Natural killer cell (primary cell): ENCODE measurements at regions not wholly inside any gene's neighbourhood (a gene's known extent, or its start where the extent isn't known, plus 50 kb on each side); places are given as distances from the start of the nearest gene placed in this dataset.

ENCODE experiments used
- ATAC-seq, 3 donors: fragments of 150-1000 bp in 2 of 3; fragments of 200-7000 bp in 1 of 3; cut with Tn5 transposase; 1 replicate in 1 of 3; 2 replicates in 2 of 3; pipeline ENCODE4 v1.10.0; 2021; ENCODE audit warnings: mild to moderate bottlenecking in 2 of 3, moderate library complexity in 2 of 3
- DNase-seq, 2 donors: peaks; one replicate each; pipeline versions ENCODE4 v3.0.0 to v3.0.0-alpha.2; 2013 to 2021; ENCODE audit warnings: mixed read lengths in 1 of 2
- H3K27ac ChIP-seq: one replicate; pipeline ENCODE4 v1.5.1; 2013; ENCODE audit warnings: mild to moderate bottlenecking, low read length
- H3K27me3 ChIP-seq: one replicate; pipeline ENCODE4 v1.6.1; 2013; ENCODE audit warnings: low read length; ENCODE audit not compliant: control insufficient read depth, insufficient read depth
- H3K36me3 ChIP-seq: one replicate; pipeline ENCODE4 v1.6.1; 2013; ENCODE audit warnings: low read length; ENCODE audit not compliant: control insufficient read depth, insufficient read depth
- H3K4me1 ChIP-seq: one replicate; pipeline ENCODE4 v1.6.1; 2013; ENCODE audit warnings: low read length; ENCODE audit not compliant: control insufficient read depth, insufficient read depth
- H3K4me3 ChIP-seq: one replicate; pipeline ENCODE4 v1.5.1; 2013; ENCODE audit warnings: low read length
- H3K9me3 ChIP-seq: one replicate; pipeline ENCODE4 v1.6.1; 2013; ENCODE audit warnings: low read length; ENCODE audit not compliant: control insufficient read depth, insufficient read depth
- H3K27ac Mint-ChIP-seq, 2 donors: one replicate each; pipeline ENCODE4 v1.8.0; 2022; ENCODE audit warnings: mild to moderate bottlenecking in 2 of 2, mixed read lengths in 2 of 2, moderate library complexity in 1 of 2
- H3K27me3 Mint-ChIP-seq, 2 donors: one replicate each; pipeline ENCODE4 v1.8.0; 2022; ENCODE audit warnings: low read depth in 2 of 2, mixed read lengths in 2 of 2
- H3K36me3 Mint-ChIP-seq: one replicate; pipeline ENCODE4 v1.8.0; 2022; ENCODE audit warnings: mixed read lengths
- H3K4me1 Mint-ChIP-seq, 2 donors: one replicate each; pipeline ENCODE4 v1.8.0; 2022; ENCODE audit warnings: mixed read lengths in 2 of 2
- H3K4me3 Mint-ChIP-seq: one replicate; pipeline ENCODE4 v1.8.0; 2022; ENCODE audit warnings: mild to moderate bottlenecking, moderate library complexity, mixed read lengths
- H3K9me3 Mint-ChIP-seq, 2 donors: one replicate each; pipeline ENCODE4 v1.8.0; 2022; ENCODE audit warnings: mixed read lengths in 2 of 2
- CTCF ChIP-seq: fragments of 200-600 bp; IDR thresholded peaks from one replicate; pipeline ENCODE4 v1.8.0; 2022; ENCODE audit warnings: antibody characterized with exemption
- WGBS: methylation state at CpG from one replicate; pipeline ENCODE4 v1.1.7; 2013; ENCODE audit warnings: missing lambda C conversion rate; ENCODE audit not compliant: insufficient coverage; 5-methylcytosine and 5-hydroxymethylcytosine counted together
- intact Hi-C: fragments of 100-400 bp; cut with micrococcal nuclease; formaldehyde crosslinking; loops from one replicate; pipeline ENCODE4 v1.14.2; 2022

- ATAC-seq (no peak), DNase-seq (no peak)
- H3K36me3 ChIP-seq = no peaks in the 10 kb centered on the region
- peaks cover 2% of the 10 kb centered on the region for H3K27me3 ChIP-seq
- no peak overlapping the region for H3K27ac ChIP-seq
- Mint-ChIP-seq H3K9me3 (no peaks in the 10 kb centered on the region), H3K4me3 (no peak overlapping the region), H3K4me1 (no peaks in the 10 kb centered on the region), H3K36me3 (no peaks in the 10 kb centered on the region), H3K27ac (no peak overlapping the region), H3K27me3 (peaks cover 16 to 18% of the 10 kb centered on the region in 2 donors)
- no peaks in the 10 kb centered on the region for H3K4me1 ChIP-seq
- TF ChIP-seq CTCF = no peak
- intact Hi-C loops = no loop called here
- WGBS = 92% methylated on average over 1 of the region's 1 CpG
- no peaks in the 10 kb centered on the region for H3K9me3 ChIP-seq
- H3K4me3 ChIP-seq = no peak overlapping the region
These were observed 73.0 kb upstream of the GAP43 start for GRCh38 chr3:115550285-115550761.

DNA sequence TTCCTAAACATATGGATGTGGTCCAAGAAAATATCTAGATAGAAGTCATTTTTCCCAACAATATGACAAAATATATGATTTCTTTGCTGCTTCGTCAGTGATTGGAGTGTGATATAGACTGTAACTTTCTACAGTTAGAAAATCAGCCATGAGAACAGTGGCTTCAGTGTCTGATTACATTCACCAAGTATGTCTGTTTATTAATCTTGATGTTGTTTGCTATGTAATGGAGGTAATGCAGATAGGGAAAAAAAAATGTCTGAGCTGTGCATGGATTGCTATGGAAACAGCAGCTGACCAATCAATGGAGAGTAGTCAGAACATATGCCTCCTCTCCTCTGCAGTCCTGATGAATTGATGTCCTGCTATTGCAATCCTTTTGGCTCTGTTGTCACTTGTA, 72.3 kb upstream of the GAP43 start:
- Histone ChIP-seq H3K27ac (no peak overlapping the region), H3K4me1 (no peaks in the 10 kb centered on the region), H3K27me3 (peaks cover 2% of the 10 kb centered on the region), H3K4me3 (no peak overlapping the region), H3K36me3 (no peaks in the 10 kb centered on the region), H3K9me3 (no peaks in the 10 kb centered on the region)
- Mint-ChIP-seq H3K4me3 (no peak overlapping the region), H3K36me3 (no peaks in the 10 kb centered on the region), H3K4me1 (no peaks in the 10 kb centered on the region), H3K9me3 (no peaks in the 10 kb centered on the region), H3K27me3 (peaks cover 16 to 19% of the 10 kb centered on the region in 2 donors), H3K27ac (no peak overlapping the region)
- 80% methylated on average over 1 of the region's 1 CpG for WGBS
- DNase-seq (no peak), ATAC-seq (no peak)
- intact Hi-C loops = no loop called here
- TF ChIP-seq CTCF = no peak

GRCh38 chr3:115552007-115552406, 71.3 kb upstream of the GAP43 start:
- DNase-seq (no peak), ATAC-seq (no peak)
- Mint-ChIP-seq H3K9me3 (no peaks in the 10 kb centered on the region), H3K4me1 (no peaks in the 10 kb centered on the region), H3K36me3 (no peaks in the 10 kb centered on the region), H3K4me3 (no peak overlapping the region), H3K27me3 (peaks cover 8 to 19% of the 10 kb centered on the region in 2 donors), H3K27ac (no peak overlapping the region)
- intact Hi-C loops = no loop called here
- peaks cover 2% of the 10 kb centered on the region for H3K27me3 ChIP-seq
- H3K4me3 ChIP-seq = no peak overlapping the region
- WGBS = 60% methylated on average over 2 of the region's 3 CpGs
- H3K4me1 ChIP-seq = no peaks in the 10 kb centered on the region
- no peaks in the 10 kb centered on the region for H3K36me3 ChIP-seq
- H3K9me3 ChIP-seq = no peaks in the 10 kb centered on the region
- TF ChIP-seq CTCF = no peak
- H3K27ac ChIP-seq = no peak overlapping the region

GRCh38 chr3:115553796-115554486, 69.4 kb upstream of the GAP43 start:
- Histone ChIP-seq H3K27ac (no peak overlapping the region), H3K4me1 (no peaks in the 10 kb centered on the region), H3K36me3 (no peaks in the 10 kb centered on the region), H3K9me3 (no peaks in the 10 kb centered on the region), H3K4me3 (no peak overlapping the region), H3K27me3 (peaks cover 2% of the 10 kb centered on the region)
- peaks cover 7 to 16% of the 10 kb centered on the region in 2 donors for H3K27me3 Mint-ChIP-seq
- H3K36me3 Mint-ChIP-seq = no peaks in the 10 kb centered on the region
- intact Hi-C loops = no loop called here
- H3K9me3 Mint-ChIP-seq = no peaks in the 10 kb centered on the region
- TF ChIP-seq CTCF = no peak
- H3K27ac Mint-ChIP-seq = no peak overlapping the region
- DNase-seq (no peak), ATAC-seq (no peak)
- no peak overlapping the region for H3K4me3 Mint-ChIP-seq
- H3K4me1 Mint-ChIP-seq = no peaks in the 10 kb centered on the region
- 85% methylated on average over 2 of the region's 2 CpGs for WGBS
